Fibroblast of lung (primary cell): ENCODE measurements at regions not wholly inside any gene's neighbourhood (a gene's known extent, or its start where the extent isn't known, plus 50 kb on each side); places are given as distances from the start of the nearest gene placed in this dataset.

ENCODE experiments used
- CTCF ChIP-seq, 2 donors: IDR thresholded peaks in 1 of 2; conservative IDR thresholded peaks in 1 of 2; 1 replicate in 1 of 2; 2 replicates in 1 of 2; pipeline ENCODE4 v1.5.1; 2011 to 2012; ENCODE audit warnings: low read length in 2 of 2, control low read depth in 1 of 2, inconsistent platforms in 1 of 2, low read depth in 1 of 2, mild to moderate bottlenecking in 1 of 2
- EZH2 ChIP-seq: IDR thresholded peaks from 2 replicates; pipeline ENCODE4 v1.5.1; 2012; ENCODE audit warnings: low read length, control low read depth, mild to moderate bottlenecking; ENCODE audit errors: missing control alignments

- no peak for TF ChIP-seq EZH2
- TF ChIP-seq CTCF (conservative IDR thresholded peaks at IDR 0.05 in 1 of 2, IDR thresholded peaks at IDR 0.05 in 1 of 2; ENCODE audit: low read depth in 1 of 2, low read length in 2 of 2) = no peak
Observed at GRCh38 chr12:86312232-86312631, 56.0 kb upstream of the MGAT4C start.
